ENCODE measurements at regions not wholly inside any gene's neighbourhood (a gene's known extent, or its start where the extent isn't known, plus 50 kb on each side); places are given as distances from the start of the nearest gene placed in this dataset.

- no peak for TF ChIP-seq CTCF (IDR thresholded peaks at IDR 0.05; ENCODE audit: insufficient read depth, low read length, severe bottlenecking)
- no peaks in the 10 kb centered on the region for H3K36me3 ChIP-seq (ENCODE audit: control insufficient read depth, insufficient read depth, low read length)
- DNase-seq (ENCODE audit: low read depth): no peak
- H3K27me3 ChIP-seq (ENCODE audit: control insufficient read depth, insufficient read depth, low read length): no peaks in the 10 kb centered on the region
- no peak overlapping the region for H3K4me3 ChIP-seq (ENCODE audit: low read depth, low read length)
- no peak for FAIRE-seq
Observed at GRCh38 chr20:21995461-21995860, 290.0 kb downstream of the PAX1 start.

GRCh38 chr20:21994203-21994602 lies 288.7 kb downstream of the PAX1 start:
- no peak for TF ChIP-seq CTCF (IDR thresholded peaks at IDR 0.05; ENCODE audit: insufficient read depth, low read length, severe bottlenecking)
- Histone ChIP-seq H3K36me3 (ENCODE audit: control insufficient read depth, insufficient read depth, low read length) (no peaks in the 10 kb centered on the region), H3K27me3 (ENCODE audit: control insufficient read depth, insufficient read depth, low read length) (no peaks in the 10 kb centered on the region), H3K4me3 (ENCODE audit: low read depth, low read length) (no peak overlapping the region)
- FAIRE-seq: no peak
- DNase-seq (ENCODE audit: low read depth): no peak

GRCh38 chr20:21982559-21982958 lies 277.1 kb downstream of the PAX1 start:
- H3K27me3 ChIP-seq (ENCODE audit: control insufficient read depth, insufficient read depth, low read length): no peaks in the 10 kb centered on the region
- peak; percentile 50 for FAIRE-seq

GRCh38 chr20:21981597-21982344 lies 276.3 kb downstream of the PAX1 start:
- TF ChIP-seq CTCF (IDR thresholded peaks at IDR 0.05; ENCODE audit: insufficient read depth, low read length, severe bottlenecking): no peak
- FAIRE-seq (no peak), DNase-seq (ENCODE audit: low read depth) (peak; percentile 33)
- Histone ChIP-seq H3K4me3 (ENCODE audit: low read depth, low read length) (no peak overlapping the region), H3K27me3 (ENCODE audit: control insufficient read depth, insufficient read depth, low read length) (no peaks in the 10 kb centered on the region), H3K36me3 (ENCODE audit: control insufficient read depth, insufficient read depth, low read length) (no peaks in the 10 kb centered on the region)

More at GRCh38 chr20:21982559-21982958, 277.1 kb downstream of the PAX1 start:
- no peak for TF ChIP-seq CTCF (IDR thresholded peaks at IDR 0.05; ENCODE audit: insufficient read depth, low read length, severe bottlenecking)
- DNase-seq (ENCODE audit: low read depth): no peak
- Histone ChIP-seq H3K4me3 (ENCODE audit: low read depth, low read length) (no peak overlapping the region), H3K36me3 (ENCODE audit: control insufficient read depth, insufficient read depth, low read length) (no peaks in the 10 kb centered on the region)

- no peaks in the 10 kb centered on the region for H3K36me3 ChIP-seq (ENCODE audit: control insufficient read depth, insufficient read depth, low read length)
- no peak for TF ChIP-seq CTCF (IDR thresholded peaks at IDR 0.05; ENCODE audit: insufficient read depth, low read length, severe bottlenecking)
- no peak overlapping the region for H3K4me3 ChIP-seq (ENCODE audit: low read depth, low read length)
- H3K27me3 ChIP-seq (ENCODE audit: control insufficient read depth, insufficient read depth, low read length): no peaks in the 10 kb centered on the region
- FAIRE-seq (no peak), DNase-seq (ENCODE audit: low read depth) (no peak)
Observed at GRCh38 chr20:21981179-21981578, 275.7 kb downstream of the PAX1 start.

- TF ChIP-seq CTCF (IDR thresholded peaks at IDR 0.05; ENCODE audit: insufficient read depth, low read length, severe bottlenecking): no peak
- peak; percentile 29 for DNase-seq (ENCODE audit: low read depth)
- H3K4me3 ChIP-seq (ENCODE audit: low read depth, low read length): no peak overlapping the region
- H3K36me3 ChIP-seq (ENCODE audit: control insufficient read depth, insufficient read depth, low read length): no peaks in the 10 kb centered on the region
- no peaks in the 10 kb centered on the region for H3K27me3 ChIP-seq (ENCODE audit: control insufficient read depth, insufficient read depth, low read length)
- FAIRE-seq: no peak
Observed at GRCh38 chr20:21971436-21971835, 266.0 kb downstream of the PAX1 start.
